Tibial nerve (tissue), 4 donors: ENCODE measurements at regions not wholly inside any gene's neighbourhood (a gene's known extent, or its start where the extent isn't known, plus 50 kb on each side); places are given as distances from the start of the nearest gene placed in this dataset.

Source experiments
- CTCF ChIP-seq, 5 experiments: fragments of 200-600 bp in 3 of 5; fragments of 450-650 bp in 2 of 5; sonication (generic) in 3 of 5; IDR thresholded peaks; one replicate each; pipeline ENCODE4 v1.5.1; 2016 to 2019; ENCODE audit warnings: antibody characterized with exemption in 5 of 5, mild to moderate bottlenecking in 3 of 5, moderate library complexity in 2 of 5
- EP300 ChIP-seq, 2 donors: sonication (generic); formaldehyde crosslinking; IDR thresholded peaks; one replicate each; pipeline ENCODE4 v1.6.1; 2017; ENCODE audit warnings: antibody characterized with exemption in 2 of 2, mild to moderate bottlenecking in 1 of 2

- TF ChIP-seq EP300 (IDR thresholded peaks at IDR 0.05) (no peak), CTCF (IDR thresholded peaks at IDR 0.05) (no peak)
Measured at GRCh38 chr6:4463236-4463635, 313.0 kb upstream of the CDYL start.
